ENCODE measurements at regions not wholly inside any gene's neighbourhood (a gene's known extent, or its start where the extent isn't known, plus 50 kb on each side); places are given as distances from the start of the nearest gene placed in this dataset.

GRCh38 chr13:96904232-96904631, 90.0 kb downstream of the OXGR1 start:
- no peak for TF ChIP-seq RNF2 (IDR thresholded peaks at IDR 0.05; ENCODE audit: borderline replicate concordance, low read depth, low read length, missing control alignments, poor library complexity, severe bottlenecking)
- no peak for TF ChIP-seq POLR2AphosphoS5 (IDR thresholded peaks at IDR 0.05; ENCODE audit: low read depth, low read length)
